Keratinocyte (primary cell): ENCODE measurements at regions not wholly inside any gene's neighbourhood (a gene's known extent, or its start where the extent isn't known, plus 50 kb on each side); places are given as distances from the start of the nearest gene placed in this dataset.

Experiments
- DNase-seq: peaks from one replicate; pipeline ENCODE4 v3.0.0-alpha.2; 2011; ENCODE audit warnings: low read depth, missing footprints, low spot score
- FAIRE-seq: peaks from 2 replicates; lab custom pipeline; 2011; peaks lifted over from hg19 to GRCh38; lab: Jason Lieb, UNC
- H2AFZ ChIP-seq: 2 replicates; pipeline ENCODE4 v1.6.0; 2012; ENCODE audit warnings: low read length, control low read depth, inconsistent platforms; ENCODE audit not compliant: control insufficient read depth
- H3K27ac ChIP-seq: 2 replicates; pipeline ENCODE4 v1.5.1; 2011; ENCODE audit warnings: low read length; ENCODE audit not compliant: control insufficient read depth, insufficient read depth
- H3K27me3 ChIP-seq: 3 replicates; pipeline ENCODE4 v1.6.0; 2011; ENCODE audit warnings: low read length; ENCODE audit not compliant: control insufficient read depth, insufficient read depth; ENCODE audit errors: extremely low read depth
- H3K36me3 ChIP-seq, 2 experiments: 2 replicates in 1 of 2; 3 replicates in 1 of 2; pipeline ENCODE4 v1.5.1; 2011; ENCODE audit warnings: low read length in 2 of 2, mild to moderate bottlenecking in 1 of 2; ENCODE audit not compliant: control insufficient read depth in 2 of 2, insufficient read depth in 2 of 2; ENCODE audit errors: extremely low read depth in 1 of 2
- H3K4me1 ChIP-seq: 3 replicates; pipeline ENCODE4 v1.5.1; 2011; ENCODE audit warnings: low read length; ENCODE audit not compliant: control insufficient read depth, insufficient read depth; ENCODE audit errors: extremely low read depth
- H3K4me2 ChIP-seq: 3 replicates; pipeline ENCODE4 v1.6.0; 2011; ENCODE audit warnings: low read depth, low read length; ENCODE audit not compliant: control insufficient read depth, insufficient read depth; ENCODE audit errors: extremely low read depth
- H3K4me3 ChIP-seq, 3 experiments: fragments of 200-600 bp in 1 of 3; sonication (generic) in 1 of 3; 2 replicates in 2 of 3; 3 replicates in 1 of 3; pipeline ENCODE4 v1.5.1; 2011 to 2016; ENCODE audit warnings: low read length in 3 of 3, mild to moderate bottlenecking in 3 of 3, control low read depth in 2 of 3, inconsistent platforms in 1 of 3, low read depth in 1 of 3, mixed read lengths in 1 of 3, mixed run types in 1 of 3, moderate library complexity in 1 of 3; ENCODE audit not compliant: control insufficient read depth in 2 of 3, insufficient read depth in 2 of 3; ENCODE audit errors: extremely low read depth in 1 of 3
- H3K79me2 ChIP-seq: 2 replicates; pipeline ENCODE4 v1.6.0; 2012; ENCODE audit warnings: low read length; ENCODE audit not compliant: control insufficient read depth, insufficient read depth
- H3K9ac ChIP-seq: 3 replicates; pipeline ENCODE4 v1.6.0; 2011; ENCODE audit warnings: low read length; ENCODE audit not compliant: control insufficient read depth, insufficient read depth; ENCODE audit errors: extremely low read depth
- H3K9me1 ChIP-seq: 3 replicates; pipeline ENCODE4 v1.6.0; 2011; ENCODE audit warnings: low read length; ENCODE audit not compliant: control insufficient read depth, insufficient read depth; ENCODE audit errors: extremely low read depth
- H3K9me3 ChIP-seq: 2 replicates; pipeline ENCODE4 v1.5.1; 2012; ENCODE audit warnings: low read depth, low read length; ENCODE audit not compliant: control insufficient read depth
- H4K20me1 ChIP-seq: 3 replicates; pipeline ENCODE4 v1.6.0; 2011; ENCODE audit warnings: low read length; ENCODE audit not compliant: control insufficient read depth, insufficient read depth; ENCODE audit errors: extremely low read depth
- EZH2 ChIP-seq: IDR thresholded peaks from one replicate; pipeline ENCODE4 v1.6.1; 2012; ENCODE audit warnings: inconsistent platforms, mild to moderate bottlenecking, low read length, moderate library complexity
- dilution Hi-C: fragments of 300-500 bp; cut with MboI; formaldehyde crosslinking; loops from one replicate; pipeline ENCODE4 v1.7.0; 2020; ENCODE audit warnings: low sequenced_read_pairs; ENCODE audit not compliant: extremely low pct_ligation_motif_present
- TF ChIP-seq, protein P1 (sequence below), 3 experiments: IDR thresholded peaks in 1 of 3; conservative IDR thresholded peaks in 1 of 3; optimal IDR thresholded peaks in 1 of 3; 2 replicates in 2 of 3; 3 replicates in 1 of 3; pipeline versions ENCODE3 to v1.5.1; 2011; ENCODE audit warnings: low read length in 3 of 3, mild to moderate bottlenecking in 3 of 3, moderate library complexity in 2 of 3, control low read depth in 1 of 3, inconsistent platforms in 1 of 3; ENCODE audit not compliant: insufficient read depth in 2 of 3; ENCODE audit errors: extremely low read depth in 1 of 3

DNA sequence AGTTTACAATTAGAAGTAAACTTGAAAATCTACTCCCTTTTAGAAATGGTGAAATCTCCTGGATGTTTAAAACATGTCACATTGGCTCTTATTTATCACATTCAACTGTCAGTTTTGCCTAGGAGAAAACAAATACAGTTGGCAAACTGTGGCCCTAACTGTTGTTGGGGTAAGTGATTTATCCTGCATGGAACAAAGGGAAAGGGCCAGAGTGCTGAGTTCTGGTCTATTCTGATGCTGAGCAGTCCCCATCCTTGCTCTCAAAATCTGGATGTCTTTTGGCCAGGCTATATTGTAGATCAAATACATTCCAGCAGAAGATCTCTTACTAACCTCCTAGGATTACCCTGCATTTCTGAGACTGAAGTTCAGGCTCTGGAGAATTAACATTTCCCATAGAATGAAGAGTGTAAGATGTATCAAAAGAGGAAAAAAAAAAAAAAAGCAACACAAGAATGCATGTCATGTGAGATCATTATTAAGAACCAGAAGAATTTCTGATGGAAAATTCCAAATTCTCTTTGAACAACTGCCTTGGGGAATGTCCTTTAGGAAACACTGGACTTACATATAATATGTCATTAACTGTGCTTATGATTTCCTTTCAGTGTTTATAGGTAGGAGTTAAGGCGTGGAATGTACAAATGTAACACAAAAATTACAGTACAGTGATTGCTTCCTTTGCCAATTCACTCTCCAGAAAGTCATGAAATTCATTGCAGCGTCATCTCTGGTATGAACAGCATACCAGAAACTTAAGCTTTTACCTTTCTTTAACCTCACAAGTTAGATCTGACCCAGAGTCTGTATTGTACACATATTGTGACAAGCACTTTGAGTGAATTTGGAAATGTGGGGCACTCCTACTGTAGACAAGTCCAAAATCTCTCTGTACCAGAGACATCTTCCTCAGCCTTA lies 1012.5 kb upstream of the LCORL start:
- Histone ChIP-seq H3K27ac (no peak overlapping the region), H3K9ac (no peak overlapping the region), H3K9me3 (no peaks in the 10 kb centered on the region), H3K4me2 (no peak overlapping the region), H3K9me1 (no peaks in the 10 kb centered on the region), H3K4me1 (no peaks in the 10 kb centered on the region), H3K79me2 (no peaks in the 10 kb centered on the region), H3K27me3 (no peaks in the 10 kb centered on the region), H3K36me3 (no peaks in the 10 kb centered on the region), H2AFZ (no peak overlapping the region), H4K20me1 (no peaks in the 10 kb centered on the region), H3K4me3 (no peak overlapping the region)
- FAIRE-seq (no peak), DNase-seq (no peak)
- TF ChIP-seq EZH2 = no peak
- TF ChIP-seq, protein P1, sequence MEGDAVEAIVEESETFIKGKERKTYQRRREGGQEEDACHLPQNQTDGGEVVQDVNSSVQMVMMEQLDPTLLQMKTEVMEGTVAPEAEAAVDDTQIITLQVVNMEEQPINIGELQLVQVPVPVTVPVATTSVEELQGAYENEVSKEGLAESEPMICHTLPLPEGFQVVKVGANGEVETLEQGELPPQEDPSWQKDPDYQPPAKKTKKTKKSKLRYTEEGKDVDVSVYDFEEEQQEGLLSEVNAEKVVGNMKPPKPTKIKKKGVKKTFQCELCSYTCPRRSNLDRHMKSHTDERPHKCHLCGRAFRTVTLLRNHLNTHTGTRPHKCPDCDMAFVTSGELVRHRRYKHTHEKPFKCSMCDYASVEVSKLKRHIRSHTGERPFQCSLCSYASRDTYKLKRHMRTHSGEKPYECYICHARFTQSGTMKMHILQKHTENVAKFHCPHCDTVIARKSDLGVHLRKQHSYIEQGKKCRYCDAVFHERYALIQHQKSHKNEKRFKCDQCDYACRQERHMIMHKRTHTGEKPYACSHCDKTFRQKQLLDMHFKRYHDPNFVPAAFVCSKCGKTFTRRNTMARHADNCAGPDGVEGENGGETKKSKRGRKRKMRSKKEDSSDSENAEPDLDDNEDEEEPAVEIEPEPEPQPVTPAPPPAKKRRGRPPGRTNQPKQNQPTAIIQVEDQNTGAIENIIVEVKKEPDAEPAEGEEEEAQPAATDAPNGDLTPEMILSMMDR (optimal IDR thresholded peaks at IDR 0.05 in 1 of 3, IDR thresholded peaks at IDR 0.05 in 1 of 3, conservative IDR thresholded peaks at IDR 0.05 in 1 of 3; ENCODE audit: extremely low read depth in 1 of 3, insufficient read depth in 2 of 3, low read length in 3 of 3) = no peak
- dilution Hi-C loops = no loop called here

DNA sequence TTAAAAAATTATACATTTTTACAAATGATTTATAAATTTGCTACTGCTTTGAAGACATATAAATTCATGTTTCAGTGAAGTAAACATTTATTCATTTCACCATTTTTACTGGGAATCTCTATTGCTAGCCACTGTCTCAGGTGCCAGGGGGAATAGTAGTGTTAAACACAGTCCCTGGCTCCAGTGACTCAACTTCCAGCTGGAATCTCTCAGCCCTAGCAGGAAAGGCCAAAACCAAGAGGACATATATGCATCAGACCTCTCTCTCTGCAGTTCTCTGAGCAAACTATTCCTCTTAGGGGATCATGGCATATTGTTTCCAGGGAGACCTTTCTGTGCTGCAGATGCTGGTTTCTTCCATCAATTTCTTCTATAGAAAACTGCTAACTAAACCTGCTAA lies 1009.0 kb upstream of the LCORL start:
- Histone ChIP-seq H3K9ac (no peak overlapping the region), H3K36me3 (no peaks in the 10 kb centered on the region), H3K9me3 (no peaks in the 10 kb centered on the region), H2AFZ (no peak overlapping the region), H3K27me3 (no peaks in the 10 kb centered on the region), H3K4me1 (no peaks in the 10 kb centered on the region), H3K9me1 (no peaks in the 10 kb centered on the region), H3K4me2 (no peak overlapping the region), H3K4me3 (no peak overlapping the region), H4K20me1 (no peaks in the 10 kb centered on the region), H3K27ac (no peak overlapping the region), H3K79me2 (no peaks in the 10 kb centered on the region)
- dilution Hi-C loops = no loop called here
- FAIRE-seq (no peak), DNase-seq (no peak)
- TF ChIP-seq, protein P1 (optimal IDR thresholded peaks at IDR 0.05 in 1 of 3, IDR thresholded peaks at IDR 0.05 in 1 of 3, conservative IDR thresholded peaks at IDR 0.05 in 1 of 3; ENCODE audit: extremely low read depth in 1 of 3, insufficient read depth in 2 of 3, low read length in 3 of 3) = no peak
- no peak for TF ChIP-seq EZH2
